OCI-LY7 (cell line): ENCODE measurements at regions not wholly inside any gene's neighbourhood (a gene's known extent, or its start where the extent isn't known, plus 50 kb on each side); places are given as distances from the start of the nearest gene placed in this dataset.

Experiments
- BruUV-seq: library from RNA; stranded (reverse); fragments of 400-500 nt; replicated peaks from 2 replicates; lab custom pipeline; 2021; lab: Mats Ljungman, UMichigan
- CTCF ChIA-PET: fragments of 300-600 bp; sonication (Branson Sonifier 250); formaldehyde crosslinking; loops from one replicate; lab custom pipeline; 2022; ENCODE audit warnings: antibody characterized with exemption; ENCODE audit not compliant: unreplicated experiment; lab: Charles Lee
- POLR2A ChIA-PET: fragments of 300-600 bp; sonication (Branson Sonifier 250); formaldehyde crosslinking; loops from one replicate; lab custom pipeline; 2022; ENCODE audit warnings: antibody characterized with exemption; lab: Charles Lee
- DNase-seq: peaks from one replicate; pipeline ENCODE4 v3.0.0-alpha.2; 2015; ENCODE audit warnings: low spot score
- H2AFZ ChIP-seq: fragments of 200-600 bp; sonication (generic), shearing (Covaris generic); 2 replicates; pipeline ENCODE4 v1.6.1; 2014; ENCODE audit warnings: mild to moderate bottlenecking, antibody characterized with exemption, low read length, moderate library complexity
- H3K27ac ChIP-seq: fragments of 200-600 bp; sonication (generic); 2 replicates; pipeline ENCODE4 v1.5.1; 2014; ENCODE audit warnings: mixed run types, low read depth, mild to moderate bottlenecking, moderate library complexity, low read length, inconsistent platforms; ENCODE audit not compliant: poor library complexity, severe bottlenecking
- H3K36me3 ChIP-seq: fragments of 200-600 bp; sonication (generic); 2 replicates; pipeline ENCODE4 v1.6.1; 2014; ENCODE audit warnings: mild to moderate bottlenecking, antibody characterized with exemption, low read length, moderate library complexity, mixed read lengths; ENCODE audit not compliant: insufficient read depth
- H3K4me1 ChIP-seq: fragments of 200-600 bp; sonication (generic); 2 replicates; pipeline ENCODE4 v1.5.1; 2014; ENCODE audit warnings: mild to moderate bottlenecking, low read length; ENCODE audit not compliant: insufficient read depth, poor library complexity, severe bottlenecking
- H3K4me2 ChIP-seq: fragments of 200-600 bp; sonication (generic); 2 replicates; pipeline ENCODE4 v1.6.1; 2014; ENCODE audit warnings: mild to moderate bottlenecking, low read length
- H3K4me3 ChIP-seq: fragments of 200-600 bp; sonication (generic); 2 replicates; pipeline ENCODE4 v1.5.1; 2014; ENCODE audit warnings: mild to moderate bottlenecking, low read depth, low read length; ENCODE audit not compliant: poor library complexity, severe bottlenecking
- H3K79me2 ChIP-seq: fragments of 200-600 bp; sonication (generic); 2 replicates; pipeline ENCODE4 v1.6.1; 2016; ENCODE audit warnings: low read depth, mild to moderate bottlenecking, low read length, moderate library complexity, mixed read lengths; ENCODE audit not compliant: insufficient read depth
- H3K9me2 ChIP-seq: fragments of 200-600 bp; sonication (generic); 2 replicates; pipeline ENCODE4 v1.6.1; 2016; ENCODE audit warnings: mild to moderate bottlenecking, low read length, mixed read lengths; ENCODE audit not compliant: insufficient read depth
- H3K9me3 ChIP-seq: fragments of 200-600 bp; sonication (generic); 2 replicates; pipeline ENCODE4 v1.6.1; 2014; ENCODE audit warnings: mild to moderate bottlenecking, mixed run types, low read length, mixed read lengths
- H4K20me1 ChIP-seq: fragments of 200-600 bp; sonication (generic); 2 replicates; pipeline ENCODE4 v1.6.1; 2014; ENCODE audit warnings: mild to moderate bottlenecking, antibody characterized with exemption, low read length, moderate library complexity, mixed read lengths; ENCODE audit not compliant: insufficient read depth
- EZH2phosphoT487 ChIP-seq: fragments of 200-600 bp; sonication (generic); IDR thresholded peaks from 2 replicates; pipeline ENCODE4 v1.6.1; 2018; ENCODE audit warnings: low read depth, borderline replicate concordance, mild to moderate bottlenecking, mixed run types, antibody characterized with exemption, low read length, moderate library complexity, mixed read lengths
- intact Hi-C: fragments of 100-400 bp; cut with micrococcal nuclease; formaldehyde crosslinking; loops from one replicate; pipeline ENCODE4 v1.10.0; 2022; ENCODE audit not compliant: unreplicated experiment
- TF ChIP-seq, protein P1 (sequence below): fragments of 200-600 bp; sonication (generic); conservative IDR thresholded peaks from 2 replicates; pipeline ENCODE4 v1.5.1; 2014; ENCODE audit warnings: mild to moderate bottlenecking, antibody characterized with exemption, low read length, moderate library complexity, mixed read lengths

DNA sequence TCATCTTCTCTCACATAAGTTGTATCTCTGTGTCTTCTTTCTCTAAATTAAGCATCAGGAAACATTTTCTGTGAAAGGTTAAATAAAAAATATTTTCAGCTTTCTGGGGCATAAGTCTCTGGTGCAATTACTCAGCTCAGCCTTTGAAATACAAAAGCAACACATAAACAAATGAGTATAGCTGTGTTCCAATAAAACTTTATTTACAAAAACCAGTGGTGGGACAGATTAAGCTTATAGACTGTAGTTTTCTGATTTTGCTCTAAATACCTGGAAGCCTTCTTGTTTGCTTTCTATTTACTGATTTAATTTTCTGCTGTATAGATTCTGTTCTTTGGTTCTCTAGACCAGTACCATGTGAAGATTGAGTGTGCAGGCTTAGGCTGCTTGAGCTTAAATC lies 655.1 kb downstream of the VRK1 start:
- intact Hi-C loops, result no loop called here
- Histone ChIP-seq H3K27ac (no peak overlapping the region), H3K4me3 (no peak overlapping the region), H3K9me3 (no peaks in the 10 kb centered on the region), H3K4me2 (no peak overlapping the region), H3K9me2 (no peaks in the 10 kb centered on the region), H2AFZ (no peak overlapping the region), H4K20me1 (no peaks in the 10 kb centered on the region), H3K4me1 (no peaks in the 10 kb centered on the region), H3K36me3 (no peaks in the 10 kb centered on the region), H3K79me2 (no peaks in the 10 kb centered on the region)
- CTCF ChIA-PET, result no interaction called here
- BruUV-seq, result no TSS peak
- POLR2A ChIA-PET, result interaction anchor here (0.5 to 0.6 kb wide), 2 partner anchors 90 to 1615 kb away, joined by 3 read pairs; no protein-coding TSS in a partner anchor
- TF ChIP-seq, protein P1, sequence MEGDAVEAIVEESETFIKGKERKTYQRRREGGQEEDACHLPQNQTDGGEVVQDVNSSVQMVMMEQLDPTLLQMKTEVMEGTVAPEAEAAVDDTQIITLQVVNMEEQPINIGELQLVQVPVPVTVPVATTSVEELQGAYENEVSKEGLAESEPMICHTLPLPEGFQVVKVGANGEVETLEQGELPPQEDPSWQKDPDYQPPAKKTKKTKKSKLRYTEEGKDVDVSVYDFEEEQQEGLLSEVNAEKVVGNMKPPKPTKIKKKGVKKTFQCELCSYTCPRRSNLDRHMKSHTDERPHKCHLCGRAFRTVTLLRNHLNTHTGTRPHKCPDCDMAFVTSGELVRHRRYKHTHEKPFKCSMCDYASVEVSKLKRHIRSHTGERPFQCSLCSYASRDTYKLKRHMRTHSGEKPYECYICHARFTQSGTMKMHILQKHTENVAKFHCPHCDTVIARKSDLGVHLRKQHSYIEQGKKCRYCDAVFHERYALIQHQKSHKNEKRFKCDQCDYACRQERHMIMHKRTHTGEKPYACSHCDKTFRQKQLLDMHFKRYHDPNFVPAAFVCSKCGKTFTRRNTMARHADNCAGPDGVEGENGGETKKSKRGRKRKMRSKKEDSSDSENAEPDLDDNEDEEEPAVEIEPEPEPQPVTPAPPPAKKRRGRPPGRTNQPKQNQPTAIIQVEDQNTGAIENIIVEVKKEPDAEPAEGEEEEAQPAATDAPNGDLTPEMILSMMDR, result no peak
- TF ChIP-seq EZH2phosphoT487, result no peak
- DNase-seq, result no peak

DNA sequence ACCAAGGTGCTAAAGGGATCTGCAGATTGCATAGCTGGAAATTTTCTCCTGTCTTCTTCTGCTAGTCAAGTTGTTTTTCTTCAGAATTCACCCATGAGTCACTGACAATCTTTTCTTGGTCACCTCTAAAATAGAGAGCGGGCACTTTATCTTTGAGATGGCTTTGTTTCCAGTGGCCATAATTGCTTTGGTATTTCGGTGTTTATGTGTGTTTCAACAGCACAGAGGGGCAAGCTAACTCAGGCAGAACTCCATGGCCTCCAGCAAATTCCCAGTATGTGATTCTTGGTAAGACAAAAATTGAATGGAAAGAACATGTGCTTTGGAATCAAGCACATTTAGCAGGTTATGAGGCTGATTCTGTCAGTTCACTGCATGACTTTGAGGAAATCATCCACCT lies 656.8 kb downstream of the VRK1 start:
- Histone ChIP-seq H3K36me3 (no peaks in the 10 kb centered on the region), H3K79me2 (no peaks in the 10 kb centered on the region), H3K9me3 (no peaks in the 10 kb centered on the region), H3K4me3 (no peak overlapping the region), H3K4me1 (no peaks in the 10 kb centered on the region), H3K27ac (no peak overlapping the region), H4K20me1 (no peaks in the 10 kb centered on the region), H3K9me2 (no peaks in the 10 kb centered on the region), H2AFZ (no peak overlapping the region), H3K4me2 (no peak overlapping the region)
- intact Hi-C loops, result no loop called here
- DNase-seq, result no peak
- TF ChIP-seq EZH2phosphoT487, result no peak
- TF ChIP-seq, protein P1, result no peak
- ChIA-PET CTCF (no interaction called here), POLR2A (no interaction called here)
- no TSS peak for BruUV-seq

DNA sequence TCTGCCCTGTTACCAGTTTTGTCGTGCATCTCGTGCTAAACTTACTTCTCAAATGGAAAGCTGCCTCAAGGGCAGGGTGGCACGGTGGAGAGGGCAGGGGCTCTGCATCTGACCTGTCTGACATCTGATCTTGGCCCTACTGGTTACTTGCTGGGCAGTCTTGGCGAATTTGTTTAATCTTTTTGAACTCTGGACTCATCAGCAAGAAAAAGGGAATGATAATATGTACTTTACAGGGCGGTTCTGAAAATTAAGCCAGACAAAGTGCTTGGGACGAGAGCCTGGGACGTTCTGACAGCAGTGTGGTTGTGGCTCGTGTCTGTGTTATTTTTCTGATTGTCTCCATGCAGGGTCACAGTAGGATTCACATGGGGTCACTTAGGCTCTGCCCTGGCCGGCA lies 659.3 kb downstream of the VRK1 start:
- TF ChIP-seq, protein P1, result no peak
- TF ChIP-seq EZH2phosphoT487, result no peak
- no peaks in the 10 kb centered on the region for H3K4me1 ChIP-seq

More for the DNA sequence above, 659.3 kb downstream of the VRK1 start:
- Histone ChIP-seq H4K20me1 (no peaks in the 10 kb centered on the region), H3K9me3 (no peaks in the 10 kb centered on the region), H3K36me3 (no peaks in the 10 kb centered on the region), H3K9me2 (no peaks in the 10 kb centered on the region), H3K4me2 (no peak overlapping the region), H3K4me3 (no peak overlapping the region), H3K79me2 (no peaks in the 10 kb centered on the region), H3K27ac (no peak overlapping the region), H2AFZ (no peak overlapping the region)
- no TSS peak for BruUV-seq
- intact Hi-C loops, result no loop called here
- ChIA-PET CTCF (no interaction called here), POLR2A (interaction anchor here (1.2 kb wide), 1 partner anchor 9 kb away, joined by 4 read pairs; no protein-coding TSS in a partner anchor)
- no peak for DNase-seq
